Stimulated activated naive CD8-positive, alpha-beta T cell treated with anti-CD3 and anti-CD28 coated beads, Interleukin-15, Interleukin-2, amounts not matched to agents 100 U/mL and 50 U/mL, for 24 hours (primary cell): ENCODE measurements at regions not wholly inside any gene's neighbourhood (a gene's known extent, or its start where the extent isn't known, plus 50 kb on each side); places are given as distances from the start of the nearest gene placed in this dataset.

Source experiments
- ATAC-seq: fragments of 150-1000 bp; cut with Tn5 transposase; one replicate; pipeline ENCODE4 v1.10.0; 2021
- DNase-seq: peaks from one replicate; pipeline ENCODE4 v3.0.0; 2021

DNA sequence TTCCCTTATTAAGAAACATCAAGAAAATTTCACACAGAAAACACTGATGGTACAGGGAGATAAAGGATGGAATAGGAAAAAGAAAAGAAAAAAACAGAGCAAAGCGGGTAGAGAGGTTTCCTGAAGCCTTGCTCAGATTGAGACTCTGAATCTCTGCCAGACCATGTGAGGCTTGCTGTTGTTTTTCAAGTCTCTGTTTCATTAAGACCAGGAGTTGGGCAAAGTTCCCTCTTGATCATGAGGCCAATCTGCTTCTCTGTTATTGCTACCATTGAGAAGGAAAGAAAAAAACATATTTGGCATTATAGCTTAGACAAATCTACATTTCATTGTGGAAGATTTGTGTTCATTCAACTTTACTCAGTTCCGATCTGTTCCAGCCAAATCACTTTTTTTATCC, 201.6 kb upstream of the SOX9 start:
- ATAC-seq (no peak), DNase-seq (no peak)

DNA sequence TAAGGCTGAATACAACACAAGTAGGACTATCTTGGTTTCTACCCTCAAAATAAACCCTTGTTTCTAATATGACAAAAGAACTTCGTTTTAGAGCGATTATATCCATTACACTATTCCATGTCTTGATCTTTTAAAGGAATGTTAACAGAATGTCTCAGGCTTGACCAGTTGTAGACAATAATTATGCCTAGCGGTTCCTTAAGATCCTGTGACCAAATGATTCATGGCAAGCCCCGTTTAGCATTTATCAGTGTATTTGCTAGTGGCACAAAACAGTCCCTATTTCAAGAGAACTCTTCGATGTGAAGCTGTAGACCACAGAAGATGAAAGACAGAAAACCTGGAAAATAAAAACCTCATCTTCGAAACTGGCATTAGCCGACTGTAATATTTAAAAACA, 200.9 kb upstream of the SOX9 start:
- ATAC-seq: no peak
- no peak for DNase-seq

DNA sequence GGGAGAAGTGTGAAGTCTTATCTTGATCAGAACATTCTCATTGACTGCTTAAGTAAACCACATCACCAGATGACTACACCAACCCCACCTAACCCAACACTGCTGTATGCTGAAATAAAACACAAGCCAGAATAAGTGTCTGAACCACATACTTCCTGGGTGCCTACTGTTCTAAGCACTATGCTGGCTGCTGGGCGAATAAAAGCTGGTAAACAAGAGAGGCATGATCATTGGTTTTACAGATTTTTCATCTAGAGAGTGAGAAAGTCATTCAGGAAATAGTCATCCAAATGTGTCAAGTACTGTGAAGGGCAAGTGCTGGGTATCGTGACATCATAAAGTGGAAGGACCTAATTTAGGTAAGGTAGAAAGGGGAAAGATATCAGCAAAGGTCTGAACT, 199.0 kb upstream of the SOX9 start:
- no peak for DNase-seq
- peak; percentile 43 for ATAC-seq

DNA sequence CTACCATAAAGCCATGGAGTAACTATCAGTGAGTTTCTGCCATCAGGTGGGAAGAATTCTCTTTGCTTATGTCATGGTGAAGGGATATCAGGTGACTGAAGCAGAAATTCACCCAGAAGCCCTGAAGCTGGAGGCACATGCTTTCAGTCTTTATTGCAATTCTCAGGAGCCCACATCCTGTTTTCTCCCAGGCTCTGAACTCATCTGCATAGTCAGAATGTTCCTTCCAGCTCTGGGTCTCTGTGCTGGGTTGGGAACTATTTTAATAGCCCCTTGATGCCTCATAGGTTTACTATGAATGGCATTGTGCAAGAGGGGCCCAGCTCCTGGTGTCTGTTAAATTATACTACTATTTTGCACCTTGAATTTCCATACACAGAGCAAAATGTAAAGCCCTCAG, 198.4 kb upstream of the SOX9 start:
- DNase-seq (no peak), ATAC-seq (no peak)

DNA sequence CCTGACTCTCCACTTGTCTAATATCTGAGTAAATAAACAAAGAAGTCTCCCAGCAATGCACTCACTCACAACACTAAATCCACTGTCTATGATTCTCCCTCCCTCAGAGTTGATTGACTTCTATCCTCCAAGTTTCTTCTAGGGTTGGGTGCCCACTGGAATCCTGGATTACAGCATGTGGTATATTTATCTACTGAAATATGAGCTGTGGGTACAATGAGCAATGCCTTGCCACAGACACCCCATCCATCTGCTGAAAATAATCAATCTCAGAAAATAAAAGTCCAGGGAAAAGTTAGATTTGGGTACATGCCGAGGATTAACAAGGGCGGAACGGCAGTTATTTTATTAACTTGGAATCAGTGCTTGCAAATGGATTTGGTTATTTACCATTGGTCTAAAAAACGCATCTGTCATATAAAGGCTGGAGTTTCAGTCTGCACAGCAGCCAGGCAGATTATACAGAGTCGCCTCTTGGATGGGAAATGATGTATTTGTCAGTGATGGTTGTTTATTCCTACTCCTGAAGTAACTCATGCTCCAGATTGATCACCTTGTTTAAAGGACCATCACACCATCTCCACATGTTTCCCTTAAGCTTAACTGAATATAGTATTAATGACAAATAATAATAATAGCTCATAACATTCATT, 193.9 kb upstream of the SOX9 start:
- DNase-seq (no peak), ATAC-seq (no peak)

DNA sequence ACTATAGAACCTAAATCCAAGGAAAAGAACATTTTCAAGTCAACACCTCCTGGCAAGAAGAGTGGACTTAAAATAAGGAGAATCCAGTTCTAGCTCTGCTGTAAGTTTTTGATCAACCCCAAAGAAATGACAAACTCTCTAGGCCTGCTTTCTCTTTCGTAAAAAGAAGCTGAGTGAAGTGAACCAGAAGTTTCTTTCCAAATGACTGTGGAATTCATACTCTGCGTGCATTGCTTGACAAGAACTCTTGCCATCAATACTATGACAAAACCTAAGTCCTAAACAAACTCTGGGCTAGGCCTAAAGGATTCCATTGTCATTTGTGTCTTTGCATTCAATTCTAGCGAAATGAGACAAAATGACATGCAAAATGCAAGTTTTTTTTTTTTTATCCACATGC, 187.5 kb upstream of the SOX9 start:
- ATAC-seq (no peak), DNase-seq (no peak)

DNA sequence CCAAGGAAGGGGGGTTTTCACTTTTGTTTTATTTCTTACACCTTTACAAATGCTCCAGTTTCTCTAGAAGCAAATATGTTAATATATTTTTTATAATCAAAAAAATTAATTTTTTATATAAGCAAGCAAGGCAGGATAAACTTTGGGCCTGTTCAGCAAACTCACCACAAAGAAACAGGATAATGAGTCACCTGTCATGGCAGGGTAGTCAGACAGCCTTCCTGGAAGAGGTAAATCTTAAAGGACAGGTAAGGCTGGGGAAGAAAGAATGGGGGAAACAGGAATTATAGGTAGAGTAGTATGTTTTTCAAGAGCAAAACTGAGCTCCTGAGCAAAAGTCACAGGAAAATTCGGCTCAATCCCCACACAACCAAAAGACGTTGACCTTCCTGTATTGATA, 186.3 kb upstream of the SOX9 start:
- no peak for ATAC-seq

DNA sequence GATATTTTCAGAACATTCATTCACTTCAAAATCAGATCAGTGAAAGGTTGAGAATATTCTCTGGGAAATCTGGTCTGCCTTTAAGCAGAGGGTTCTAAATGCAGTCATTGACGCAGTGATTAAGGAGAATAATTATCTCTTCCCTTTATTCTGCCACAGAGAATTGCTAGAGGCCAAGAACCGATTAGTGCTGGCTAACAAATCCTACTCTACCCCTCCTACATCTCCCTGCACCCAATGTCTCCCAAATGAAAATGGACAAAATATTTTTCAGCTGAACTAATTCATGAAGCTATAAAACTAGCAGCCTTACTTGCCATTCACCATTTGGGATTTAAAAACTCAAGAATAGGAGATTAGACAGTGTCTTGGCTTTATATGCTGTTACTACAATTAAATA, 185.5 kb upstream of the SOX9 start:
- ATAC-seq (no peak), DNase-seq (no peak)

More for the DNA sequence above, 186.3 kb upstream of the SOX9 start:
- DNase-seq: no peak

DNA sequence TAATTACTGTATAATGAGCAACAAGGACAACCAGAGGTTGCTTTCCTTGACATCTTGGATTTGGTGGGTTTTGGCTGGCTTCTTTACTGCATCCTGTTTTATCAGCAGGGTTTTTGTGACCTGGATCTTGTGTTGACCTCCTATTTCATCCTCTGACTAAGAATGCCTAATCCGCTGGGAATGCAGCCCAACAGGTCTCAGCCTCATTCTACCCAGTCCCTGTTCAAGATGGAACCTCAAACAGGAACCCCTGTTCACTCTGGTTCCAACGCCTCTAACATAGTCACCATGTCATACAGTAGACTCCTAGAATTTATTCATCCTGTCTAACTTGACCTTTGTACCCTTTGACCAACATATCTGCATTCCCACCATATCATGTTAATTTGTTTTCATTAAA, 183.8 kb upstream of the SOX9 start:
- no peak for ATAC-seq
- no peak for DNase-seq

DNA sequence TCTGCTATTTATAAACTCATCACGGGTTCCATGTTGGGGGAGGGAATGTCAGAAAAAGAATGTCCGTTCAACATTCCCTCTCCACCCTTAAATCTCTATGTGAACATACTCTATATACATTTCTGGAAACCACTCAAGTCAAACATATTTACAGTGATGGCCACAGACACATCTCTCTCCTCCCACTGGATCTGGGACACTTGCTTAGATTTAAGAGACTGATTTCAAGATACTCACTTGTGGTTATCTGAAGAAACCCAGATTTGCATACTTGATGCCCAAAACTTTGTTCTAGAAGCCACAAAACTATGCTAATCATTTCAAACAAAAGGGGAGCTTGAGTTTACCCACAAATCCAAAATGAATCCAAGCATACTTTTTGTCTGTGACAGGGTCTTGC, 182.9 kb upstream of the SOX9 start:
- DNase-seq: no peak
- no peak for ATAC-seq

DNA sequence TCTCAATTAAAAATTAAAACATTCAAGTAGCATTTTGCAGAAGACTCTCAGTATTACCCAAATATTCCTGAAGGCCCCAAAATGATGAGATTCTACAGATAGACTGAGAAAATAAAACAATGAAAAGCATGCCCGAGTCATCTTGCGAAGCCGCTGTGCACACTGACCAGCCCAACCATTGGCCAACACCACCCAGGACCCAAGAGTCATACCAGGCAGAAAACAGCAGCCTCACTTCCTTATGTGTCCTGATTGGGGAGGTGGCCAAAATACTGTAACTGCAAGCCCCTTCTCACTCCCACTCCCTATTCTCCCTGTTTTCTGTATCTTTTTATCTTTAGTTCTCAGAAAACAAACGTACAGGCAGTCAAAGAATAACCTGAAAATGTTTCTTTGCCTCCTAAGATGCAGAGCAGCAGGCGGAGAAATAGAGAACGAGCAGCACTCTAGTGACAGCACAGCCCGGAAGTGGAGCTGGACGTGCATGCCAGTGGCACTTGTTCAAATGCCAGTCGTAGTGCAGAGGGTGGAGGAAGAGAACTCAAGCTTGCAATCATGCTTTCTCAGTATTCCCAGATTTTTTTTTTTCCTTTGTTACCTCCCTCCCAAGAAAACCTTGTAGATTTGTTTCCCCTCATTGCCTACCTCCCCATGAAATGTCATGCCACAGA, 182.3 kb upstream of the SOX9 start:
- no peak for ATAC-seq

DNA sequence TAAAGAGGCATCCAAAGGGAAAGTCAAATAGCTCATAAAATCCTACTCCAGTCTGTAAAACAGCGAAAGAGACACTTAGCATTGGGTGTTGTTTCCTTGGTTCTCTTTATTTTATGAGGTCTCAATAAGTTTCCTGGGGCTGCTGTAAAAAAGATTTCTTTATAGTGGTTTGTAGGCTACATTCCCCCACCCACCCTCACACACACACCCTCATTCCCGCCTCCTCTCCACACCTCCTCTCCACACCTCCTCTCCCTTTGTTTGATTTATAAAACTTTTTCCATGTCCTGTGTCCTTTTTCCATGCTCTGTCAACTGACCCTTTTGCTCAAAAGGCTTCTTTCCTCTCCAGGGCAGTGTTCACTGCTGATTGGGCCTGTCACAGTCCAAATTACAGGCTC, 178.9 kb upstream of the SOX9 start:
- DNase-seq (no peak), ATAC-seq (no peak)

More for the DNA sequence above, 182.3 kb upstream of the SOX9 start:
- no peak for DNase-seq

DNA sequence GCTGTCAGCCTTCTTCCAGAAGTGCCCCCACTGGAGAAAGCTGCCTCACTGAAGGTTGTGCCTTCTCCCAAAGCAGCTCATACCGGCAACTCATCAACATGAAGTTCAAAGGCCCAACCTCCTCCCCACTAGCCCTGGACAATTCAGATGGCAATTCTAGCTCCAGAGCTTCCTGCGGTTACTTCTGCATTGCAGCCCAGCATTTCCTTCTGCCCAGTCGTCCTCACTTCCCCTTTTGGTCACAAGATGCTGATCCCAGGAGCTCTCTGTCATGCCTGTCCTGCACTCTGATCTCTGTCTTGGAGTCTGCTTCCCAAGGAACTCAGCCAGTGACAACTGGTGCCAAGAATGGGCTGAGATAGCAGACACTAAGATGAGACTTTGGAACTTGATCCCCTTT, 178.2 kb upstream of the SOX9 start:
- DNase-seq (no peak), ATAC-seq (no peak)

DNA sequence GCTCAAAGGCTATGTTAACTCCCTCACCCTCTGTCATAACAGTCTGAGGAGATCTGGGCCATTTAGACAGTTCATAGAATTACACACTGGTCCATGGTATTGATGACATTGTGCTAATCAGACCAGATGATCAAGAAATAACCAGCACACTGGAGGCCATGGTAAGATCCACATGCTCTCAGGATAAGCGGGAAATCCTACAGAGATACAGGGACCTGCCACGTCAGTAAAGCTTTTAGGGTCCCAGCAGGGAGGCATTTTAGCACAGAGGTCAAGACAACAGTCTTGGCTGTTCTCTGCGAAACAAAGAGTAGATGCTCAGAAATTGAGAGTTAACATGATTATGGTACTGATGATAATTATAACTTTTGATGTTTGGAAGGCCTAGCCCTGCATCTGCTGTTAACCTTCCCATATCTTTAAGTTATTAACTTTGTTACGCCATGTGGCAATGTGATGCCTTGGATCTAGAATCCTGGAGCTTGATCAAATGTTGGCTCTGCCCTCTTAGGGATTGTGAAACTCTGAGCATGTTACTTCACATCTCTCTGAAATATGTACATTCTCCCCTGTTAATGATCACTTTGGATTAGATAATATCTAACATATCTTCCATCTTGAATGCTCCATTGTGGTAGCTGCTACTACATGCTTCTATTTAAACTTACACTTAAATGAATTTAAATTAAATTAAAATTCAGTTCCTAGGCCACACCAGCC, 172.0 kb upstream of the SOX9 start:
- DNase-seq (no peak), ATAC-seq (no peak)

DNA sequence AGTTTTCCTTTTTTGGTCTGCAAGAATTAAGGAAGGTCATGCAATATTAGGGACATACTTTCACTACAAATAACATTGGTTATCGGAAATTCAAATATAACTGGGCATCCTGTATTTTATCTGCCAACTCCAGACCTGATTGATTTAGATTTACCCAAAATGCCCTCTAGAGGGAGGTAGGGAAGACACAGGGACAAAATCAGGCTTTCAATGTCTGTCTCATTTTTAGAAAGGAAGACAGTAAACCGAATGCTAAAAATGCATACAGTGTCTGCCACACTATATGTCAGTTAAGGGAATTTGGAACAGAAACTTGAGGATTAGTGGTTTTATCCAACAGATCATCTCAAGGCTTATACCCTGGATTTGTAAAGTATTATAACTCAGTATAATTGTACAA, 161.7 kb upstream of the SOX9 start:
- no peak for ATAC-seq
- no peak for DNase-seq

DNA sequence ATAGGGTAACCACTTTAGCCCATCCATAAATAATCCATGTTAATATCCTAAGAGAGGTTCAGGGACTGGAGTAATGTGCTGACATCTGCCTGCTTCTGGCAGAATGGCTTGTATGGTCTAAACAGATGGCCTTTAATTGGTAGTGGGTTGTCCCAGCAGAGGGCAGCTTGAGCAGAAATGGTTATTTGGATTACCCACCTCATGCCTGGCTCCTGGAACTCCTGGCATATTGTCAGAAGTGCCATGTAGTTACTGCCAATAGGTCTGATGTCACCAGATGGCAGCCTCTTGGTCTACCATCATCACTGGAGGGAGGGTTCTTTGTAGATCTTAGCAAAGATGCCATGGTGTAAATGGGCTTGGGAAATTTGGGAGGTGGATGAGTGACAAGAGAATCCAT, 157.5 kb upstream of the SOX9 start:
- DNase-seq (no peak), ATAC-seq (no peak)

DNA sequence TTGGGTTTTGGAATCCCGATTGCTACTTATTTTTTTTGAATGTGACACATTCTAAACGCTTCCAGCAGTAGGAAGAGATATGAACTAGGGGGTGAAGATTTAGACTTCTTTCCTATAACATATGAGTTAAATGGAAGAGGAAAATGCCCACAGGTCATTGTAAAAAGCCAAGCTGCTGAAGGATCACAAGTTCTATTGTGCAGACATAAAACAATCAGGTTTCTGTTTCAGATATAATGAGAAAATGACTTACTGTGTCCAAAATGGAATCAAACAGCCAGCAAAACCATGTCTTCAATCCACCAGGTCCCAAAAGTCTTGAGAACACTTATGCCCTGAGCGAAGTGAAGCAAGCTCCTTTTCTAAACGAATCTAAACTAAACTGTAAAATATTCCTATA, 157.0 kb upstream of the SOX9 start:
- ATAC-seq (no peak), DNase-seq (no peak)

DNA sequence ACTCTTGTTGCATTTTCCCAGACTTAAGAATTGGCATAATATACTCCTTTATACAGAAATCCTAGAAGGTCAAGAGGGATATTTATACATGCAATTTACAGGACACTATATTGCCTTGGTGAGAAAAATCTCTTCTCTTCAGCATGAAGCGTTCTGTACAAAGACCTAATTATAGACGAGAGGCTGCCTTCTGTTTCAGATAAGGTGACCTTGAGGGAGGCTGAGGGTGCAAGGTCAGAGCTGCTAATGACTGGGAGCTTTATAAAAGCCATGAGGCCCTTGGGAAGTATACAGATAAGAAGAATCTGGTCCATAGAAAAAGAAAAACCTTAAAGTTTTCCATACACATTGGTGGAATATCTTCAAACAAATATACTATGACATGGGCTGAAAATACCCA, 156.3 kb upstream of the SOX9 start:
- ATAC-seq (no peak), DNase-seq (no peak)

DNA sequence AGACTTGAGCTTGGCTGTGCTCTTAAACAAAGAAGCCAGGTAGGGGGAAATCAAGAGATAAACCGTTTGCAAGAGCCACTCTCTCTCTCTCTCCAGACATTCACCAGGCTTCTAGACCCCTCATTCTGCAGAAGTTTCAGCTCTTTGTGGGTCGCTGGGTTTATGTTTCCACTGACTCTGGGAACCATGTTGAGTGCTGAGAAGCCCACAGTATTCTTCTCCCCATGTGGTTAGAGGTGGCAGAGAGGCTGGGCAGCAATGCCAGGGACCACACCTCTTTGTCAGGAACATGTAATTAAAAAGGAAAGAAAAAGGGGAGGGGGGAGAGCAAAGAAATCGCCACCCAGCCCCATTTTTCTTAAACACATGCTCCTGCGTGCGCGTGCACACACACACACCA, 154.8 kb upstream of the SOX9 start:
- ATAC-seq (no peak), DNase-seq (no peak)

DNA sequence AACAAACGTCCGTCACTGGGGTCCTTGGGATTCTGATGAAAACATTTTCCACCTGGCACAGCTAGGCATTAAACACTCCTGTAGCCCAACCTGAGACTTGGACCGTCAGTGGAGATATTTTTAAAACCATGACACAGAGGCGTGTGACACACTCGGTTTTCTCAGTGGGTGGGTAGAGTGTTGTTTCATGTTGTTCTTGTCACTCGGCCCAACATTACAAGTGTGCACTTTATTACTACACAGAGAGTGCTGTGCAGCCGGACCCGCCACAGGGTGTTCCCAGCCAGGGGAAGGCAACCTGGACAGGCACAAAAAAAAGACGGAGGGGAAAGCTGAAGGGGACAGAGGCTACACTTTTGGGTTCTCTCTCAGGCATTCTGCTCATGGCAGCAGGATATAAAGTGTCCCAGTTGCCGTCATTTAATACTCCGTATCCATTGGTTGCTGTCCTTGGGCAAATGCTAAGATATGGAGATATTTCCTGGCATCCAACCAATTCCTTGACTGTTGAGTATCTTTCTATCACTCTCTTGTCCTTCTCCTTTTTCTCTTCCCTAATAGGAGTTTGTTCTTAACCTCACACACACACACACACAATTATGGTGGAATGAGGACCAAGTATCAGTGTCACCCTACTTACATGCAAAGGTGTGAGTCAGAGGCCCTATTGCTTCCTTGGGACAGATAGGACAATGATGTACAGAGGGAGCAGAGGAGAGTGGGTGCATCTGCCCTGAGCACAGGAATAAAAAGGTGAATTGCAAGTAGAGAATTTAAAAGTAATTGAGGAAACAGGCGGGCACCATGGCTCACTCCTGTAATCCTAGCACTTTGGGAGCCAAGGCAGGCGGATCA, 154.1 kb upstream of the SOX9 start:
- ATAC-seq (no peak), DNase-seq (no peak)

DNA sequence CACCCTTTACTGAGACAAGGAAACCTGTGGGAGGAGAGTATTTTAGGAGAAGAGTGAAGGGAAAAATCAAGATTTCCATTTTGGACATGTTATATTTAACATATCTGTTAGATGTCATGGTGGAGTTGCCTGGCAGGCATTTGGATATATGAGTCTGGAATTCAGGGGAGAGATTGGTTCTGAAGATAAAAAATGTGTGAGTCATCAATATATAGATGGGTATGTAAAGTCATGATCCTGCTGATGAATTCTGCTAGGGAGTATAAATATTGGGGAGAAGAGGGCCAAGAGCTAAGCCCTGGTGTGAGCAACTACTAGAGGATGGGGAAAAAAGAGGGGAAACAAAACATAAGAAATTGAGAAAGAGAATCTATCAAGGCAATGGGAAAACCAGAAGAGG, 151.3 kb upstream of the SOX9 start:
- ATAC-seq (no peak), DNase-seq (no peak)

DNA sequence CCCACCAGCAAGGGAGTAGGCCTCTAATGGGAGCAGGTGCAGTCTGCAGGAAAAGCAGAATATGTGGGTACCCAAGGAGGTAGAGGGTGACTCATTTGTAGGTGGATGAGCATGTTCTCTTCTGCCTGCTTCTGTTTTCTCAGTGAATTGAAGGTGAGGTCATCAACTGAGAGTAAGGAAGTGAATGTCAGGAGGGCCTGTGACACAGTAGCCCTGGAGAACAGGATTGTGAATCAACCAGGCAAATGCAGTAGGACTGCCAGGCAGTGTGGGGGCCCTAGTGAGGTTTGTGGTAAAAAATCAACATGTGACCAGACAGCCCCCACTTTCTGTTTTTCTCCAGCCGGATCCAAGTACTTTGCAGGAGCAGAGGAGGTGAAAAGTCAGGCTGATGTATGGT, 150.5 kb upstream of the SOX9 start:
- ATAC-seq (no peak), DNase-seq (no peak)

DNA sequence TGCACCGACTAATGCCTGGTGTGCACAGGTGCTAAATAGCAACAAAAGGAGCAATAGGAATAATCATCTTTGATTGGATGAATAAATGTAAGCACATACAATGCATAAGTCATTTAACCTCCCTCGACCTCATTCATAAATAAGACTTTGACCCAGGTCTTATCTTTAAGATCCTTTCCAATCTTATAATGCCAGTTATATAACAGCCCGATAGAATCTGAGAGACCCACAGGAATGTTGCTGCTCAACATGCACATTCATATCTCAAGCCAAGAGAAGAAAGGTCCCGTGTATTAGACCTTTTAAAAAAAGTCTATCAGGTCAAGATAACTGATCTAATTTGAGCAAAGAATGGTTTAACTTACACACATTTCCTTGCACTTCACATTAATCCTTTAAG, 146.8 kb upstream of the SOX9 start:
- ATAC-seq (no peak), DNase-seq (no peak)
